GM19438 (cell line): ENCODE measurements at regions not wholly inside any gene's neighbourhood (a gene's known extent, or its start where the extent isn't known, plus 50 kb on each side); places are given as distances from the start of the nearest gene placed in this dataset.

Experiments used
- ATAC-seq: cut with Tn5 transposase; IDR thresholded peaks from one replicate; pipeline ENCODE4 v1.9.1; 2021; ENCODE audit warnings: low read depth; ENCODE audit not compliant: unreplicated experiment

DNA sequence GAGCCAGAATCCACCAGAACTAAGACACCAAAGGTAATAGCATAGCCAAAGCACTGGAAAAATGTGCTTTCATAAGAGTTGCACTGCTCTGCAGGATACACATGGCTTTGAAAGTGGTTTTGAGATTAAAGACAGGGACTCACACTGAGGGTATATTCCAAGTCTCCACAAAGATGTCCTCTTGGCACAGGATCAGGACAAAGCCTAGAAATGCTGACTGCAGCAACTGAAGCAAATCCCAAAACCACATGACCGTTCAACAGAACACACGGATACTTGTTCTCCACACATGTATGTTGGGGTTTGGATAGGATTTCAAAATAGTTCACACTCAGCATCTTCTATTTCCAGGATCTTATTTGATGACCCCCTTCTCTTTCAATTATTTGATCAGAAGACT lies 364.3 kb upstream of the HSF2 start:
- no peak for ATAC-seq

DNA sequence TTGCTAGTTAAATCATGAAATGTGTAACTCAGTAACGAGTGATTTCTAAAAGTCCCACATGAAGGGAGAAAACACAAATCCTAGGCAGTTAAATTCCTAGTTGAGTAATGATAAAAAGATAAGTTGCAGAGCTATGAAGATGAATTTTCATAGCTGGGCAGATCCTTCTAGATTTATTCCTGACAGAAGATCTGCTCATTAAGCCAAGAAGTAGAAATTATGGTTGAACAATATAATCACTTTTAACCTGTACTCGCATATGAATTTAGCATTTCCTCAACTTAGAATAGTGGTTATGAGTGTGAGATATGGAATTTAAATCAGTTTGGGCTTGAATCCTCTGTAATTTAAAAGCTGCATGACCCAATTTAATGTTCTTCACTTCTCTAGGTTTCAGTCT lies 359.2 kb upstream of the HSF2 start:
- no peak for ATAC-seq

DNA sequence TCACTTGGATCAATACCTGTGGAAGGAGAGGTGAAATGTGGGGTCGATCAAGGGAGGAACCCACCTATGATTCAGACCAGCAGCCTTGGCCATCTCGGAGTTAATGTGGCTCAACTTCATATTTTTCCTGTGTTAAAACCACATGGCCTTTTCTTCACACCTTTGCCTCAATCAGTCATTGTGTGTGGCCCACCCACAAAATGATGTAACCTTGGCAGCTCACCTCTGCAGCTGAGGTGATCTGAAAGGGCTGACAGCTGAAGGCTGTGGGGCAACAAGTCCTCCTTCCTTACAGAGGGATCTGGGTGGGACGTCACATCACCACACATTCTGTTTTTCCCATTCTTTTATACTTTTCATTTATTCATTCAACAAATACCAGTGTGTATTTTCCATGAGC lies 357.1 kb upstream of the HSF2 start:
- no peak for ATAC-seq

DNA sequence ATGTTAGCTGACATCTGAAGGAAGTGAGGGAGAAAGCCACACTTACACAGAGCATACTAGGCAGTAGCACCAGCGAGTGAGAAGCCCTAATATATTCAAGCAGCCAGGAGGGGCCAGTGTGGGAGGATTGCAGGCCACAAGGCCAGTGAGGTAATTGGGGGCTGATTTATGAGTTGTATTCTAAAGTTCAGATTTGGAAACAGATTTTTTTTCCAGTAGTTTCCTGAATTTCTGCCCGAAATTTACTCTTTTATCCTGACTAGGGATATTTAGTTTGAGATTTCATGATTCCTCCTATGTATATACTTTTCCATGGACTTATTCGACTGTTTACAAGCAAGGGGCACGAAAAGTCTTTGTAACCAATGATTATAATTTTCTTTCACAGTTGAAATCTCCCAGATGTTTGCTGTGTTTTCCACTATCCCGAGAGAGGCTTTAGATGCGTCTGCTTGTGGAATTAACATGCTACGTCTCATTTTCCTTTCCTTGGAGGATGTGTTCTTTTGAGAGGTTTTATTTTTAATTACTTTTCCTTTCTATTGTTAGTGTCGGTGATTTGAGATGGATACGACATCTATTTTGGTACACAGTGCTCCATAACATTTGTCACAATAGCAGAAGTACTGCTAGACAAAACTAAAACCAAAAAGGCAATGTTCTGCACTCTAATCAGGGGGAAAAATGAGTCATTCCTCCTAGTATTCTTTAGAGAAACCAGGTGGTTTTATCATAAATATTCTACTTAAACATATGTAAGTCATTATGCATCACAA lies 356.3 kb upstream of the HSF2 start:
- no peak for ATAC-seq

DNA sequence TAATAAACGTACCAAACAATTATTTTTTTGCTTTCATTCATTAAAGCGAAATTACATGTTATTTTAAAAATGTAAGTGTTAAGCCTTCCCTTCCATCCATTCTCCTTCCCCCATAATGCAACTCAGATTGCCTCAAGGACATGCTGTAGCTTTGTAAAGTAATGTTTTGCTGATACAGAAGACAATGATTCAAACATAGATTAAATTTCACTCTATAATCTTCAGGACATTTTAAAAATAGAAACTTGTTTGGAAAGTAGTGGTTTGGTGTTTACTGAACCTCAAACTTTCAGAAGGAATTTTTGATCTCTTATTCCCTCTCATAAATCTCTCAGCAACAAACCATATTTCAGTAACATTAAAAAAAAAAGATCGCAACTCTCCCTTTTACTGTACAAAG lies 350.9 kb upstream of the HSF2 start:
- ATAC-seq = no peak

DNA sequence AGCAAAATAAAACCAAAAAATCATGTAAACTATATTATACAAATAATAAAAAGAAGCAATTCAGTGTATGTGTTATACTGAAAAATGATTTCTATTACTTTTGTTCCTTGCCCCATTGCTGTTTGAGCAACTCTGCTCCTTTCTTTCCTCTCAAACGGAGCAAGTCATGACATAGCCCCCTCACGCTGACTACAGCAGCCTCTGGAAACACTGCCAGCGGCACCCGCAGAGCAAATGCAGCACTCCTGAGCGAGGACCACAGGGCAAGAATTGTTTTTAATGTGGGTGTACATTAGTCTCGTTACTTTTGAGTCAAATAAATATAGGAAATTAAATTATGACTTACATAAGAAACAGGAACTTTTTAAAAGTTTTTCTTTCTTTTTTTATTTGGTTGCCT lies 350.1 kb upstream of the HSF2 start:
- ATAC-seq = no peak

DNA sequence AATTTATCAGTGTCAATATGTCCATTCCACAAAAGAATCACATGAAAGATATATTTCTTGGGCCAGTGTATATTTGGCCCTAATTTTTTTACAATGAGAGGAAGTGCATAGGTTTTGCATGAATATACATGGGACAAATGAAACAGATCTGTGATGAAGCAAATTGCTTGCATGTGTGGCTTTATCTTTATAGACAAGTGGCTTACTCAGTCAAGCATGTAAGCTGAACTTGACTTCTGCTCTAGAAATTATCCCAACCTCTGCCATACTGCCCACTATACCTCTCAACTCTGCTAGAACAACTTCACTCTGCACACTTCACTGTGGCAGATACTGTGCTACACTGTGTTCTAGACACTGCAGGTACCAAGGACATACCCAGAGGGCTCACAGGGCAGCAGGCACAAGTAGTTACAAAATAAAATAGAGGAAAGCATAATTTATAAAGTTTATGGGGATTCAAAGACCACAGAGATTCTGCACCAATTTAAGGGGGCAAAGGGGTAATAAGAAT lies 349.2 kb upstream of the HSF2 start:
- no peak for ATAC-seq

DNA sequence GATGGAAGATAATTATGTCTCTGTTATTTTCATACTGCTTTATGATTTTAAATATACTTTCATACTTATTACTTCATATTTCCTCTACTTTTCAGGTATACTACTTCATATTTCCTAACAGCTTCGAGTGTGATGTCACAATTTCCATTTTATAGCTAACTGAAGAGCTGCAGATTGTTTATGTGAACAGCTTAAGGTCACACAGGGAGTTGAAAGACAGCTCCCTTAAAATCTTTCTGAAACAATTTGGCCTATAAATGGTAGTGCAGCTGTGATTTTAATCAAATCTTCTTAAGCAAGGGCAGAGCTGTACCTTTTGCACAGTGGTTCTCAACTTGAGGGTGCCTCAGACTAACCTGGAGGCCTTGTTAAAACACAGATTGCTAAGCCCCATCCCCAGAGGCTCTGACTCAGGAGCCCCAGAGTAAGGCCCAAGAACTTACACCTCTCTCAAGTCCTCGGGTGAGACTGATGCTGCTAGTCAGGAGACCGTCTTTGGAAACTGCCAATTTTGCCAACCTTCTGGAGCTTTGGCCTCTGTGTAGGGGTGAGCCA lies 347.0 kb upstream of the HSF2 start:
- no peak for ATAC-seq

DNA sequence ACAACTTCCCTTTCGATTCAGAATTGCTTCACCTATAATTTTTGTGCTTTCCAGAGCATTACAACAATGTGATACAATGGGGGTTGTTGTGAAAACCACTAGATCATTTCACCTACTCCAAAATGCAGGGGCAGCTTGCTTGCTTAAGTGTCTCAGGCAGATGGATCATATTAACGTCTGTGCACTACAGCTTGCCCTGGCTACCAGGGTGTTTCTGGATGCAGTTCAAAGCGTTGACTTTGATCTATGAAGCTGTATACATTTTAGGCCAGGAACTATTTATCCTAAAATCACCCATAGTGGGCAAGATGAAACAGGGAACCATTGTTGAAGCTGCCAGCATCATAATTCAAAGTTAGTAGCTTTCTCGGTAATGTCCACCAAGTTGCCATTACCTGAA lies 339.5 kb upstream of the HSF2 start:
- ATAC-seq = no peak

DNA sequence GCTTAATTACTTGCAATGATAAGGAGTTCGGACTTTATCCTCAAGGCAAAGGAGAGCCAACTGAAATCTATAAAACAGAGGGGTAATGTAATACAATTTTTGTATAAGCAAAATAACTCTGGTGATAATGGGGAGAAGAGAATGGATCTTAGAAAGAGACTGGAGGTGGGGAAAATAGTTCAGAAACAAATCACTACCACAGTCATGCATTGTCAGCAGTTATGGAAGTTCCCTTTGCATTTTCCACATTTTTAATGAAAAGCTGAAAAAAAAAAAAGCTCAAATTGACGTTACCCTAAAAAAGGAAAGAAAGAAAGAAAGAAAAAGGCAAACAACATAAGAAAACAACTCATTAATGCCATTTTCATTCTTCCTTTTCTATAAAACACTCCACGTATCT lies 337.6 kb upstream of the HSF2 start:
- ATAC-seq = no peak

DNA sequence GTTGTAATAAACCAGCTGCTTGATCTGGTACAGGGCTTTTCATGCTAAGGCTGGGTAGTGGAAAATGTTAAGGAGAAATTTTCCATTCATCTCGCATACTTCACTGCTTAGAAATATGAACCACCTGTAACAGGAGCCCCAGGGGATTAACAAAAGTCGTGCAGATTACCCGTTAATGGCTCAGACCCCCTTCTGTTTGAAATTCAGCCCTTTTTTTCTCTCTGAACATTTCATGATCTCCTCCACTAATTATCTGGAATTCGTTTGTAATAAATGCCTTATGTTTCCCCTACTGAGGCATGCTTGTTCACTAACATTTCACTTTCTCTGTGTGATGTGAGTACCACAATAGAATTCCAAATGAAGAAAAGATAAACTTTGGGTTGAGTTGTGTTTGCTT lies 336.4 kb upstream of the HSF2 start:
- ATAC-seq = no peak

DNA sequence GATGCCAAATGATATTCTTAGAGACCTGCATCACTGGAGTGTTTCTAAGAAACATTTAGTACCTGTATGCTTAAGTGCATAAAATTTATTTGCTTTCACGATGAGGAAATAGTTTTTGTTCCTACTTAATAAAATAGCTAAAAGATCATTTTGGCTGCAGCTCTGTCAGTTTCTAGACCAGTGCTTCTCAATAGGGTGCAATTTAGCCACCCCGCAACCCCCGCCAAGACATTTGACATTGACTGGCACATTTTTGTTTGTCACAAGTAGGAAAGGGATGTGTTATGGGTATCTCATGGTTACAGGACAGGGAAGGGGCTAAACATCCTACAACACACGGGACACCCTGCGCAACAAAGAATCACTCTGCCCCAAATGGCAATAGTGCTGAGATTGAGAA lies 335.7 kb upstream of the HSF2 start:
- ATAC-seq = no peak

DNA sequence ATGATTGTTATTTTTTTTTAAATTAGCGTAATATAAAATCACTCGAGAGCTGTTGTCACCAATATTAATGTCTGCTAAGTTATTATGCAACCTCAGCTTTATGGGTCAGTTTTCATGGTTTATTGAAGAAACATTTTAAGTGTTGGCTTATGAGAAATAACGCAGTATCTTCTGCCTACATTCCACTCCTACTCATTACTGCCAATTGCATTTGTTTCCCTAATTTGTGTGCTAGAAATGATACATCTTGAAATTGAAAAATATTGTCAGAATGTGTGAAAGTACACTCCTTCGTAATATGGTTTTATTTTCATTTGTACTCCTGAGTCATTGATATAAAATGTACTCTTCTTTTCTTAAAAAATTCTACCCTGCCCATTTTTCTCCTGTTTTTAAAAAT lies 333.3 kb upstream of the HSF2 start:
- no peak for ATAC-seq

DNA sequence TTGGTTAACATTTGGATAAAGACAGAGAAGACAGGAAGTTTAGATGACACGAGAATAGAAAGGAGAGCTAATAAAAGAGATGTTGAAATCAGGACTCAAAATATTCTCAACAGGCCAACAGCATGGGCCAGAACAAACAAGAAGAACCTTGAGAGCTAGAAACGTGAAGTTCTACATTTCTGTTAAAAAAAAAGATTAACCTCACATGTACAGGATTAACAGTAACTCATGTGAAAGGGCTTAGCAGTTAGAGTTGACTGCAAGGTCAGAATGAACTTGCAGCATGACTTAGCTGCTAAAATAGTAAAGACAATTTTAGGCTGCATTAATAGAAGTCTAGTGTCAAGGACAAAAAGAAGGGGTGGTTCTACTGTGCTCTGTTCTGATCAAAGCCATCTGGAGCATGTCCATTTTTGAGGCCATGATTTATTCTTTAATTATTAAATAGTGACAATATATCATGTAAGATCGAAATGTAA lies 331.1 kb upstream of the HSF2 start:
- ATAC-seq = no peak

DNA sequence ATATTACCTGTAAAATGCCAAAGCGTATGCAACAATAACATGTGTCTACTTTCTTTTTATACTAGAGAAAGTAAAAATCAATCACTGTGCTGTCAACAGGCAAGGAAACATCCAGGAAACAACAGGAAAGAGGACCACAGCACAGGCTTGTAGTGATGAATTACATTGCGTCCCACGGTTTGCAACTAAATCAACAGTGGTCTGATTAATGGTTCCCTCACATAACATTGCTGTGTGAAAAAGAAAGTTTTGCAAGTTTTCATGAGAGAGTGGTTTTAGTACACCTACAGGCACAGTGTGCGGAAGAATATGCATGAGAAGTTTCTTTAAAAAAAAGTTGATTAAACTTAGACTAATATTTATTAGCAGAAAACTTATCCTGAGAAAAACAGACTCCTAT lies 329.5 kb upstream of the HSF2 start:
- ATAC-seq = no peak

DNA sequence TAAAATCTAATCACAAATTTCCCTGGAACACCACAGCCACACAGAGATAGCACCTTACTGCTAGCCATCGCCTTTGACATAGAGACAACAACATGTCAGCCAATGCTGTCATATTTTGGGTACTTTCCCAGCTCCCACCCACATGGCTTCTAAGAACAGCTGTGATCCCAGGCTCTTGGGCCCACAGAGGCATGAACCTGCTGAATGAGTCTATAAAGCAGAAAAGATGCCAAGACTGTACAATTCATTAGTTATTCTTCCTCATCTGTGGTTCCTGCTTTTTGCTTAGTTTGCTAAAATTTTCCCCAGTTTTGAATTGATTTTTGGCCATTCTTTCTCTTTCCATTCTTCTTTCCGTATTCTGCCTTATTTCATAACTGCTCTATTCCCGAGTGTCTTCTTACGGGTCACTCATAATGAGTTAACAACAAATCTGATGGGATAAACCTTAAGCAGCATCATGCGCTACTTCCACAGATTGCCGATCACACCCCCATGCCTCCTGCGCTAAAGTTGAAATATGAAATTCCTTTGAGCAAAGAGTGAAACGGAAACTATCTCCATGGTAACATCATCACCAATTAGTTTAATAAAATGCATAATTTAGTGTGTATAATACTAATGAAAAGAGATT lies 327.3 kb upstream of the HSF2 start:
- ATAC-seq = no peak

DNA sequence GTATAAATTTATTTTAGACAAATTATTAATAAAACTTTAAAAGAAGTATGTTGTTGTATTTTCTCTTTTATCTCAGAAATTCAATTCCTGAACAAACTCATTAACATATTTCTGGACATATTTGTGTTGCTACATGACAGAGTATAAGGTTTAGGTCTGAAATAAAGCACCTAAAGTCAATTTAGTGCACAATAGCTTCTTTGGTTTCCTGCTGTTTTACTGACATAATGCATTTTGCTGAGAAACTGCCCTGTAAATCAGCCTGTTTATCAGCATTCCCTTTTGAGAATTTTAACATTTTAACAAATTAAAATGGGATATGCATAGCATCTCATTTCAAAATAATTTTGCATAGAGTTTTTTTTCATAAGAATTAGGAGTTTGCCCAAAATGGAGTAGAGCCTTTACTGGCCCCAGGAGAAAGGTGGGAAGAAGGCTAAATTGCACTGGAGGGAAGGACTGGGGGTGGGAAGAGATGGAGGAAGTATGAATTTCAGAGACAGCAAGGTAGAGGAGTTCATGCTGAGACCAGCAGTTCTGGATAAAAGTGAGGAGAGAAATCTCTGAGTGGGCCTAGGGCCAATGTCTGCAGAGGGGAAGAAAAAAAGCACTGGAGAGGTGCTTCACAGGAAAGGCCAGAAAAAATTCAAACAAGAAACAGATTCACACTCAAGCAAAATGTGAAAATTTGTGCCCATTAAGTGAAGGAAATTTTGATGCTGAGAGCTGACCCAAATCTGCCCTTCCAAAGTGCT lies 324.2 kb upstream of the HSF2 start:
- ATAC-seq = no peak

DNA sequence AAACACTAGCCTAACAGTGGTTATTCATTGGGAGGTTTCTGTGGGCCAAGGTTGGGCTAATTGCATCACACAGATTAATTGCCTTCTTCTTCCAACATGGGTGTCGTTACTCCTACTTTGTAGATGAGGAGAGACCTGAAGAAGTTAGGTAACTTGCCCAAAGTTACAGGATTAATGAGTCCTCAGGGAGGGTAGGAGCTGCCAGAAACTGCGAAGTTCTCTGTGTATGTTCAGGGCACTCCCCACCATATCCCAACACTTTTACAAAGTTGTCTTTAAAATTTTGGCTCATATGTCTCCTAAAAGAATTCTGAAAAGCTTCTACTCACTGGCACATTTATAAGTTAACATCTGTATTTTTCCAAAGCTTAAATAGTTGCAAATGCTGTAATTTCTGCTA lies 323.5 kb upstream of the HSF2 start:
- no peak for ATAC-seq

DNA sequence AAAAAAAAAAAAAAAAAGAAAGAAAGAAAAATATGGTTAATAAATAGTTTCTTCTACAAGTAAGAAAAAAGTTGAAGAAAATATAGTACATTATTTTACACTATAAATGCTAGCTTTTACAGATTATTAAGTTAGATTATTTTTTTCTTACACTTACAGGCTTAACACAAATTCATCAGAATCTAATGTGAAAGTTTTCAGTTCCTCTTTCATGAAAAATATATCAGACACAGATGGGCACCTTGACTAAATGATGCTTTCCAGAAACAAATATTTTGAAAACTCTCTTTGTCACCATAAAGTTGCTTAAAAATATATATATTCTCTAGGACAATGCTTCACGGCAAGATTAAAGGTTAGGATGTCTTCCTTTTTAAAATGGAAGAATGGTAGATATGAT lies 321.8 kb upstream of the HSF2 start:
- ATAC-seq = no peak

DNA sequence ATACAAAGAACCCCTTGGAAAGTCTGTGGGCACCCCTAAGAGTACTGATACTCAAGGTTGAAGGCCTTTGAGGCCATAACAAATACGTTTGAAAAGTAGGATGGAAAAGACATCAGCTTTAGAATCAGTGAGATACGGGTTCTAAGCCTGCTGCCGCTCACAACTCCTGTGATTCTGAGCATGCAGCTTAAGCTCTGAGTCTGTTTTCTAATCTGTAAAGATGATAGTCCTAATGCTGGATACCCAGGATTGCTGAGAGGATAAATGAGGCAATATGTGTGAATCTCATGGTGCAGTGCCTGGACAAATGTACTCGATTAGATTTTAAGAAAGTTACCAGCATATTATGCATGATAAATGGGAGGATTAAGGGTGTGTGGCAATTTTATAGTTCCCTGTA lies 321.0 kb upstream of the HSF2 start:
- no peak for ATAC-seq

DNA sequence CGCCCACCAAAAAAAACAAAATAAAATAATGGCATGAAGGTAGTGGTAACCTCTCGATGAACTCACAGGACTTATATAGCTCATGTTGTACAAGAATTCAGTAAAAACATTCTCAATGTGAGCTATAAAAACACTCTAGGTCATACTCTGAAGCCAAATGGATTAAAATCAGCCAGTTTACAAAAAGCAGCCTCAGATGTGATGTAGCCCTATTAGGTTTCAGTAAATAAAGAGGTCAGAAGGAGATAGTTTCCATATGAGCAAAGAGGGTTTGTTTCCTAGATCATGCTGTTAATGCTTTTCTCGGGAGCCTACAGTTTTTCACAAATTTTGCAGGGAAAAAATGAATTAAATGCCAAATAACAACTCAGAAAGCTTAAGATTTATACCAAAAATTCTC lies 319.5 kb upstream of the HSF2 start:
- no peak for ATAC-seq
